Epithelial cell of prostate (primary cell): ENCODE measurements at regions not wholly inside any gene's neighbourhood (a gene's known extent, or its start where the extent isn't known, plus 50 kb on each side); places are given as distances from the start of the nearest gene placed in this dataset.

Experiments
- DNase-seq: peaks from one replicate; pipeline ENCODE4 v3.0.0-alpha.2; 2011; ENCODE audit warnings: low read depth, low spot score
- H3K27ac ChIP-seq: fragments of 450-650 bp; 2 replicates; pipeline ENCODE4 v1.5.1; 2017; ENCODE audit warnings: mild to moderate bottlenecking

DNA sequence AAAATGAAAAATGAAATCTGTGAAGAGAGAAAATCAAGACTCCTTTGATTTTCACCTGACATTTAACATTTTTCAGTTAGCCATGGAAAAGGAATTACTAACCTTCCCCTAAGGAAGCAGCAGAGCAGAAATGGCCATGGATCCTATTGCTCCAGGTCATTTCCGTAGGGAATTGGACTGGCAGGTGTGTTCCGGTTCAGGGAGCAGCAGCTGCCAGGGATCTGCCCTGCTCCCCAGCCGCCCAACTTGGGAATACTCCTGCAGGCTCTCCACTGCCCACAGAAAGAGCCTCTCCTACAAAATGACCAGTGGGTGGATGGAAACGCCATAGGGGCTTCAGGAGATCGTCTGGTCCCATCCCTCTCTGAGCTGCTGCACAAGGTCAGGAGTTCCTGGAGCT is 86.0 kb upstream of the MAPK4 start:
- no peak overlapping the region for H3K27ac ChIP-seq
- no peak for DNase-seq

- H3K27ac ChIP-seq, result no peak overlapping the region
- DNase-seq, result no peak
Observed at GRCh38 chr18:50475538-50476193, 84.2 kb upstream of the MAPK4 start.

- no peak for DNase-seq
- no peak overlapping the region for H3K27ac ChIP-seq
Observed at GRCh38 chr18:50492097-50492496, 67.8 kb upstream of the MAPK4 start.

DNA sequence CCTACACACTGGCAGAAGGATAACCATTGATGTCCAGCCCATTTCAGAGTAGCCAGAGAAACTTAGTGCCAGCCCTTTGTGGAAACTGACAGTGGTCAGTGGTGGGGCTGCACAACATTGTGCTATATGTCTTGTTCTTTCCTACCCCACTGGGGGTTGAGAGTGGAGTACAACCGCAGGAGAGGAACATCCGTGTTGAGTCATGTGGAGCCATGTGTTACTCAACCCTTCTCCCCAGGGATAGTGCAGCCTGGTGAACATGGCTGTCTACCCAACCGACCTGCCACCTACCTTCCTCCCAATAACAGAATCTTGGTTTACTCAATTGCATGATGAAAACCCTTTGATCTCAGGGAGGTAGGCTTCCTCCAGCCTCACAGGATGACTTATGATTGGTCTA is 65.3 kb upstream of the MAPK4 start:
- no peak overlapping the region for H3K27ac ChIP-seq
- DNase-seq, result no peak

DNA sequence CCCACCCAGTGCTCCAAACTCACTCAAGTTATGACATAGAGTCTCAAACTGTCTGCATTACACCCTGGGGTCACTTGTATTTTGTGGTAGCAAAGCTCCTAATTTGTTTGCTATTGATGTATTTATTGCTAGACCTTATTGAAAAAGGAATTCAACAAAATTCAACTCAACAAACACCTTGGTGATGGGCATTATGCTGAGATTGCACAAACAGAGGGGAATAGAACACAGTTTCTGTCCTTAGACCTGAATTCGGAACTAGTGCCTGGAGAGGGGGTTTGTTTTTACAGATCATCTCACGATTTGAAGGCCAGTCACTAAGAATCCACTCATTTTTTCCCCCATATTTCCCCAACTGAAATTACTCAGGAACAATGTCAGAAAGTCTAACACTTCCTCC is 53.5 kb upstream of the MAPK4 start:
- H3K27ac ChIP-seq, result no peak overlapping the region
- no peak for DNase-seq

GRCh38 chr18:50507120-50507590 is 52.7 kb upstream of the MAPK4 start:
- no peak overlapping the region for H3K27ac ChIP-seq
- no peak for DNase-seq

- no peak overlapping the region for H3K27ac ChIP-seq
- no peak for DNase-seq
Observed at GRCh38 chr18:50508228-50508627, 51.7 kb upstream of the MAPK4 start.

DNA sequence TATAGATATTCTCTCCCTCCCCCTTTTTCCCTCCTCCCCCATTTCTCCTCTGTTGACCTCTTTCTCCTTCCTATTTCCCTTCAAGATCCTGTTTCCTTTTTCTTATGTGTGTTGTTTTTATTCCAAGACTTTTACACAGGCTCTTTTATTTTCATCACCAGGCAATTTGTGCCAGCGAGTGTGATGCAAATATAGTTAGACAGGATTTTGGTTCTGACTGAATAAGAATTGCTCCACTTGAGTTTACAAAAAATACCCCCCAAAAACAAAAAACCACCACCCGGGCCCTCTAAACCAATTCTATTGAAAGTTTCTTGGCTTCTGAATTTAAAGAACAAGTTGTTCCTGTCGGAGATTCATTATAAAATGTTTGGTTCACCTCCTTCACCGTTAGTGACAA is 50.9 kb upstream of the MAPK4 start:
- no peak overlapping the region for H3K27ac ChIP-seq
- DNase-seq, result no peak
